CD4-positive, alpha-beta T cell treated with Interleukin-1 beta for 1 hour (primary cell): ENCODE measurements at regions not wholly inside any gene's neighbourhood (a gene's known extent, or its start where the extent isn't known, plus 50 kb on each side); places are given as distances from the start of the nearest gene placed in this dataset.

Experiments
- DNase-seq, 2 donors: peaks; one replicate each; pipeline ENCODE4 v3.0.0-alpha.2; 2020 to 2022

- no peak for DNase-seq
These were observed 723.1 kb downstream of the CDH11 start for GRCh38 chr16:64398793-64399192.

GRCh38 chr16:64397945-64398508 is 723.8 kb downstream of the CDH11 start:
- no peak for DNase-seq

- DNase-seq, result no peak
These were observed 724.8 kb downstream of the CDH11 start for GRCh38 chr16:64397042-64397441.

GRCh38 chr16:64394061-64394460 is 727.8 kb downstream of the CDH11 start:
- DNase-seq, result no peak

- no peak for DNase-seq
These were observed 729.4 kb downstream of the CDH11 start for GRCh38 chr16:64392456-64392855.

- no peak for DNase-seq
These were observed 730.7 kb downstream of the CDH11 start for GRCh38 chr16:64391063-64391600.

GRCh38 chr16:64390102-64390501 is 731.8 kb downstream of the CDH11 start:
- no peak for DNase-seq

GRCh38 chr16:64384636-64385035 is 737.2 kb downstream of the CDH11 start:
- no peak for DNase-seq

GRCh38 chr16:64381979-64382378 is 739.9 kb downstream of the CDH11 start:
- no peak for DNase-seq

- no peak for DNase-seq
These were observed 741.1 kb downstream of the CDH11 start for GRCh38 chr16:64380751-64381150.

- DNase-seq, result no peak
These were observed 746.4 kb downstream of the CDH11 start for GRCh38 chr16:64375391-64375980.

- no peak for DNase-seq
These were observed 751.8 kb downstream of the CDH11 start for GRCh38 chr16:64370112-64370511.

- DNase-seq, result no peak
These were observed 756.4 kb downstream of the CDH11 start for GRCh38 chr16:64365448-64365931.

- DNase-seq, result no peak
These were observed 757.0 kb downstream of the CDH11 start for GRCh38 chr16:64364894-64365293.

GRCh38 chr16:64364416-64364815 is 757.4 kb downstream of the CDH11 start:
- DNase-seq, result no peak

GRCh38 chr16:64364016-64364415 is 757.8 kb downstream of the CDH11 start:
- DNase-seq, result no peak

- DNase-seq, result no peak
These were observed 758.8 kb downstream of the CDH11 start for GRCh38 chr16:64363039-64363438.

- no peak for DNase-seq
These were observed 759.7 kb downstream of the CDH11 start for GRCh38 chr16:64362193-64362592.

GRCh38 chr16:64361753-64362152 is 760.1 kb downstream of the CDH11 start:
- DNase-seq, result no peak

- DNase-seq, result no peak
These were observed 763.6 kb downstream of the CDH11 start for GRCh38 chr16:64358291-64358690.

- DNase-seq, result no peak
These were observed 765.6 kb downstream of the CDH11 start for GRCh38 chr16:64356267-64356666.

GRCh38 chr16:64352246-64352645 is 769.6 kb downstream of the CDH11 start:
- DNase-seq, result no peak

GRCh38 chr16:64351121-64351520 is 770.7 kb downstream of the CDH11 start:
- DNase-seq, result no peak

GRCh38 chr16:64346080-64346479 is 775.8 kb downstream of the CDH11 start:
- no peak for DNase-seq

GRCh38 chr16:64345142-64345541 is 776.7 kb downstream of the CDH11 start:
- no peak for DNase-seq
